SKM-1 (cell line): ENCODE measurements at regions not wholly inside any gene's neighbourhood (a gene's known extent, or its start where the extent isn't known, plus 50 kb on each side); places are given as distances from the start of the nearest gene placed in this dataset.

Experiments used
- DNase-seq: peaks from one replicate; lab custom pipeline; 2025; ENCODE audit not compliant: unreplicated experiment; lab: John Stamatoyannopoulos, UW

DNA sequence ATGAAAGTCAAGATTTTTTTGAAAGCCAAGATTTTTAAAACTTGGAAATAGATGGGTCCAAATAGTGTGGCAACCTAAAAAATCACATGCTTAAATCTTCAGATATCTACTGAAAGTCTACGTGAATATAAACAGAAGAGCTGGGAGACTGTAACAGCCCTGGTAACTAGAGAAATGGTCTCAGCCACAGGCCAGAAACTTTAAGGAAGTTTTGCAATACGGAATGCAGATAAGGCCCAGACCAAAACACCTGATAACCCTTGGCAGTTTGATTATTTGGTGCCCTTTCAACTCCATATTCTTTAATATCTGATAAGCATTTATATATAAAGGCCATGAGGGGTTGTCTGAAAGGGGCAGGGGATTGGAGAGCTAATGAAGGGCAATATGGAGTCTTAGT lies 537.3 kb upstream of the TGFBR2 start:
- no peak for DNase-seq

DNA sequence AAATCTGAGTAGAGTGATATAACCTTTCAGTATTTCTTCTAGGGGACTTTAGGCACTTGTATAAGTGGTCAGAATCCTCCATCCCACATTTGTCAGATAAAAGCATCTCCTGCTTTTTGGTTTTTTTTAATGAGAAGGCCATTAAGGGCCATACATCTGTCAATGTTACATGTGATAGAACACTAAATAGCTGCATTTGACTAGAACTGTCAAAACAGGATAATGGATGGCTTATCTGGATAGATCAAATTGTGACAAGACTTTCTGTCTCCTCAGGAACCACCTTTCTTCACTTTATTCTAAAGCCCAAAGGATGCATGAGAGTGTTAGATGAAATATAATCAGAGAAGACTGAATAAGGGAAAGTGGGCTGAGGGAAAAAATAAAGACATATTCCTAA lies 533.4 kb upstream of the TGFBR2 start:
- no peak for DNase-seq

DNA sequence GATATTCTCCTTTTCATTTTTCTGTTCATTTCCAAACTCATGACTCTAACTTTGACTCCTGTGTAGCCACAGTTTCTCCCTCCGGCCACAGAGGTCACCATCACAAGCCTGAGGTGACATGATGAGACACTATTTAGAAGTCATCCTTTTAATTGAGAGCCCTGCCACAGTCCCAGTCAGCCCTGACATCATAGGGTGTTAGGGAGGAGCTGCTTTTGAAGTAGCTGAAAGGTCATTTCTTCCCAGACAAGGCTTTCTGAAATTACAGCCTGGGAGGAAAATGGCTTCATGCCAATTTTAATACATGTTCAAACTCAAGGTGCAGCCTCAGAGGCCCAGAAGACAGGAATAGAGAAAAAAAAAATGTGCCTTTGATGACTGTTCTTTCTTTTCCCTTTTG lies 532.8 kb upstream of the TGFBR2 start:
- DNase-seq, result no peak

DNA sequence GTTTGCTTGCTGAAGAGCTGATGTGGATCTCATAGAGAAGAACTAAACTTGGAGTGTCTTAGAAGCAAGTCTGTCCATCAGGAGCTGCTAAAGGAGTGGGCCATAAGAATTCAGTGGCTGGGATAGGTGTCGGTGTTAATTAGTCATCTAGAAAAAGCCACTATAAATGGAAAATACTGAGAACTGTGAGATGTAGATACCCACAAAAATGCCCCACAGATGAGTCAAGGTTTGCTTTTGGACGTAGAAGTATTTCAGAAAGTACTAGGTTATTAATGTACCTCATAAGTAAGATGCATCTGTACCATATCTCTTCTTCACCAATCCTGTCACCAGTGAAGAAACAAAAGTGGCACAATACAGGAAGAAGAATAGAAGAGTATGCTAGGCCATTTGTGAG lies 530.9 kb upstream of the TGFBR2 start:
- DNase-seq, result no peak

DNA sequence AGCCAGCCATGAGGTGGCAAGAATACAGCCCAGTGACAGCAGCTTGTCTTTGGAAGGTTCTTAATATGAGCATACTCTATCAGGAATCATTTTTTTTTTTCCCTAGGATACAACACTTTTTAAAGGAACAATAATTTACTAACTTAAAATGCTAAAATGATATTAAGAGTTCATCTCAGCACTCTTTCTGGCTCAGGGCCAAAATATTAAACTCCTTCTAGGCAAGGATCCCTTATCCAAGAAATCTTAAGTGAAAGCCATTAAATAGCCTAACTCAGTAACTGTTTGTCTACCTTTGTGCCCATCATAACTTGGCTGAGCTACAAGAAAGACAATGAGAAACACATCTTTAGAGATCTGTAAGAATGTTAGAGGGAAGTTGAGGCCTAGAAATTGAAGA lies 529.5 kb upstream of the TGFBR2 start:
- no peak for DNase-seq

DNA sequence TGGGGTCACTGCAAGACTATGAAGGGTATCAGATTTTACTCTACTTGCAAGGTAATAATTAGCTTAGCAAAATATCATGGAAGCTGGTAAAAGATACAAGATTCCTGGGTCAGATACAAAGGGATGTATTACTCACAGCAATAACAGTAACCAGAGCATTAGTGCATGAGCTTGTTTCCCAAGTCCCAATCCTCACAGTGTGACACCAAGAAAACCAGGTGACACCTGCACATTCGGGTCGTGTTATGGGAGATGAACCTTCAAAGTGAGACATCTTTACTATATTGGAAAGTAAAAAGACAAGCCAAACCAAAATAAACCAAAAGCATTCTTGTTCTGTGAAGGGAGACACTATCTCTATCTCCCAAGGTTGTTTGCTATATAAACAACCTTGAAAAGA lies 528.7 kb upstream of the TGFBR2 start:
- no peak for DNase-seq

DNA sequence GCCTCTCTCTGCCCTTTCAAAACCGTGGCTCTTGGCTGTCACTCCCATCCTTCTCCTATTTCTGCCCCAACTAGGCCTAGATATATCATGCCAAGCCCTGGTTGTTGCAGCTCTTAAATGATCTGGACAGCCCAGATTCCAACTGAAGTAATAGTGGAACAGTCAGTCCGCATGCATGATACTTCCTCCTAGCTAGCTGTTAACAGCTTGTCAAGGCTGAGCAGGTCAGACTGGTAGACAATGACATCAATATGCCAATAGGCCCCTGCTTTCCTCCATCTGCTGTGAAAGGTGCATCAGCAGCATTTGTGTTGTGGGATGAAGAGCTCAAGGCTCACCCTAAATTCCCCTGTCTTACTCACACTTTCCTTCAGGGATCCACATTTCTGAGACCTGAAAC lies 527.7 kb upstream of the TGFBR2 start:
- DNase-seq, result no peak

DNA sequence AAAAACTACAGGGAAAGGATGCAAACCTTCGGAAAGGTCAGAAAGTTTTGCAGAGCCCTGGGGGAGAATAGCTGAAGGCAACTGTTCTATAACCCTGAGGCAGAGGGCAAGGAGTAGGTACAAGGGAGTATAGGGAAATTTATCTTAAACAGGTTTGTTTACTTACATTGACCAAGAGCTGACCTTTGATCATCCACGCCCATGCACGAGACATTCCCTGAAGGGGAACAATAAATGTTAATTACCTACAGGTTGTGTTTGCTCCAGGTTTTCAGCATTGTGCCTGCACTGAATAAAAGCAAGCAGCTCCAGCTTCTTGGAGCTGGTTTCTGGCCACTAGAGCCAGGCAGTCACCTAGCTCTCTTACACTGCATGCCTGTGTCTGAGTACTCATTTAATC lies 524.5 kb upstream of the TGFBR2 start:
- no peak for DNase-seq

DNA sequence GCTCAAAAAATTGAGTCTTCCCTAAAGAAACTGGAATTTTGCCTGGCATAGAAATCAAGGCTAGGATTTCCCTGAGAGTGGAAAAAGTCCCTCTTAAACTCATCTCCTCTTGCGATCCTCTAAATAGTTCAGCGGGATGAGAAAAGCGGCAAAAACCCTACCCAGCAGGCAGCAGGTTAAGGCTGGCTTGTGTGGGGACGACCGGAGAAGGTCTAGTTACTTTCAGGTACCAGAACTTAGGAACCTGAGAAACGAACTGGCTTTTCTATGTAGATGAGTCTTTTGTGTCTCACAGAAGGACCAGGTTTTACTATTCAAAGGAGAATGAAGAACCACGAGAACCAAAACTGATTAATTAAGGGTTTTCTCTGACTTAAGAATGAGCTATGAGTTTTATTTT lies 523.7 kb upstream of the TGFBR2 start:
- DNase-seq, result no peak

DNA sequence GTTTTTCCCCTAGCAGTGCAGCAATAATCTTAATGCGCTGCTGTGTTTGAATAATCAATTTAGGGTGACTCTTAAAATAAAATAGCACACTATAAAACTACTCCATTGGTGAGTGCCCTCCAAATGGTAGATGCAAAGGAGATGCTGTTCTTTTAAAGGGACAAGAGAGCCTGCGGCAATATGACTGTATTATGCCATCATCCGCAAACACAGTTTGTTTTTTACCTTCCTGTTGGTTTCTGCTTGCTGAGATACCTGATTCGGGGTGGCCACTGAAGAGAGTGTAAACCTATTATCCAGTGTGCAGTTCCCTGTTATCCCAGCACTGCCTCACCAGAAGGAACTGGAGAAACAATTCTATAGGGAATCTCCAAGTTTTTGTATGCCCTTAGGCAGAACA lies 523.1 kb upstream of the TGFBR2 start:
- no peak for DNase-seq

DNA sequence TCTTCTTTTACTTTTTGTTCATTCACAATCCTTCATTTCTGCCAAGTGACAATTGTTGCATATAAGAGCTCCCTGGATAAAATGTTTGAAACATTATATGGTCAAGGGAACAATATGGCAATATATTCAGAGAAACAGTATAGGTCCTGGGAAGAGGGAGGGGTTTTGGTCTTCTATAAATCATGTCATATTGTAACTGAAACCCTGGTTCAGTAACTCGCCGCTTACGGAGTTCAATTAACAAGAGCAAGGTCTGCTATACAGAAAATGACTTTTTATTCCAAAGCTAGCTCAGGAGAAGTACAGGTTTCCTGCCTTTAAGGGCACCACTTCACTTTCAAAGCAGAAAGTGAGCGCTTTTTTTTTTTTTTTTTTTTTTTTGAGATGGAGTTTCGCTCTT lies 522.1 kb upstream of the TGFBR2 start:
- no peak for DNase-seq

DNA sequence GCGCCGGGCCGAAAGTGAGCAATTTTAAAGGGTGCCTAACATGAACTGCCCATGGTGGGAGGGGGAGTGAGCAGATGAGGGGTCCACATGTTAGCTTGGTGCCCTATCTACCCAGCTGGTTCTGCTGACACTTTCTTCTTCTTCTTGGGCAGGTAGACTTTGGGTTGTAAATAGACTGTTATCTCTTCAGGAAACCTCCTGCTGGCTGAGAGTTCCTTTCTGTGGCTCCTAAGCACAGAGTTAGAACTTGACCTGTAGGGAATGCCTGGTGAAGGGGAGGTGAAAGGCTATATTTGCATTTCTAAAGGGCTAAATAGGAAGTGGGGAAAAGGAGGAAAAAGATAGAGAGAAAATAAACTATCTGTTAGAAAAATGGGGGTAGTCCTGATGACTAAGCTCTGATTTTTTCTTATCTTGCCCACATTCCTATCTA lies 521.4 kb upstream of the TGFBR2 start:
- no peak for DNase-seq

DNA sequence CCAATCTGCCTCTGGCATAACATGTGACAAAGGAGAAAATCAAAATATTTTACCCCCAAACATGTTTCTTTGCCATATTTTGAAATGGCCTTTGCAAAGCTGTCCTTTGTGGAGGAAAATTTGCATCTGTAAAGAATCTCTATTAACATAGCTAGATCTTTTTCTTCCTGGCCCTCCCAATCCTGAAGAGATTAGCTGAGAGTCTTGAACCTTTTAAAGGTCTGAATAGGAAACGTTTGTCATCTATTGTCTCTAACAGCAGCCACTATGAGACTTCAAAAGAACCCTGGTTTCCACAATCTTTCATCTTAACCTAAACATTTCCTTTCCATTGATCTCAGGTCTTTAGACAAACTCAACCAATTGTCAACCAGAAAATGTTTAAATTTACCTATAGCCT lies 520.9 kb upstream of the TGFBR2 start:
- no peak for DNase-seq

DNA sequence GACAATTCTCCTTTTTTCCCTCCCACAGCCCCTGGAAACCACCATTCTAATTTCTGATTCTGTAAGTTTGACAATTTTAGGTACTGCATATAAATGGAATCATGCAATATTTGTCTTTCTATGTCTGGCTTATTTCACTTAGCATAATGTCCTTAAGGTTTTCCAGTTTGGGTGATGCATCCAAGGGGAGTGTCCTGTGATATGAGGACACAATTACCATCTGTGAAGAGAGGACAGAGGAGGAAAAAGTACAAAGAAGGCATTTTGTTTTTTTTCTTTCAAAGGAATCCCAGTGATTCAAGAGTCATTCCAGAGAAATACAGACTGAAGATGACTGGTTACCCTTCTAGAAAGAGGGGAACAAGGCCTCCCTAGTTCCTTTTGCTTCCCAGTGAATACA lies 514.7 kb upstream of the TGFBR2 start:
- no peak for DNase-seq

DNA sequence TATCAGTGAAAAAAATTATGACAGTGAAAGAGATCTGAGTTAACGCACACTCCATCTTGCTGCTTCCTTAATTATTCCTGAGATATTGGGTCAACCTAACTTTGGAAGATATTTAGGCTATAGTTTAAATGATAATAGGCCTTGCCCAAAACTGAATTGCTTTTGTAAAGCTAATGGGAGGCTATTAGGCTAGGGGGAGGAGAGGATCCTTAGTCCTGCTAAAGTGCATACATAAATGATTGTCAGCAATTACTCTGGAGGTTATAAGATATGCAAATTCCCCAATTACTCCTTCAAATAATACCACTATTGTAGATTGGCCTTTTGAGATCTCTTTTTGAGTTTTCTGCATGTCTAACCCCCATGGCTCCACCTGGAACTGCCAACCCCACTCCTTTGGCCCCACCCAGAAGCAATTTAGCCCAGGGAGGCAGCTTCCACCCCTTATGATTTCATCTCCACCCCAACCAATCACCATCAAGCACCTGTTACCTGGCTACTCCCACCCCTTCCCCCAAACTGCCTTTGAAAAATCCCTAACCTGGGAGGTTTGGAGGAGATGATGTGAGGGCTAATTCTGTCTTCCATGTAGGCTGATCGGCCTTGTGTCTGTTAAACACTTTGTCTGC lies 509.3 kb upstream of the TGFBR2 start:
- DNase-seq, result no peak

DNA sequence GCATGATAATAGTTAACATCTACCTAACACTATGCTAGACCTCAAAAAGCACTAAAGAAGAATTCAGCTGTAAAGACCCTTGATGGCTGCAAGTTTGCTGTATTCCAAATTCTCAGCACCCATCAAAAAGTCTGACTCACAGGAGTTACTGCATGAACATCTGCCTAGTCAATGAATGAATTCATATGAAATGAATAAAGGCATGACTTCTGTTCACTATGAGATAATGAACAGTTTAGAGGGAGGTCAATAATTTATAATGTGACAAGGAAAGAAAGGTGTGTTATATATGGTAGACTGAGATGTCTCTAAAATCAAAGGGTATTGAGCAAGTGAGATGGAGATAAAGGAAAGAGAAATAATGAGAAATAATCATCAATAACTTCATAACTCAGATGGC lies 508.2 kb upstream of the TGFBR2 start:
- no peak for DNase-seq

DNA sequence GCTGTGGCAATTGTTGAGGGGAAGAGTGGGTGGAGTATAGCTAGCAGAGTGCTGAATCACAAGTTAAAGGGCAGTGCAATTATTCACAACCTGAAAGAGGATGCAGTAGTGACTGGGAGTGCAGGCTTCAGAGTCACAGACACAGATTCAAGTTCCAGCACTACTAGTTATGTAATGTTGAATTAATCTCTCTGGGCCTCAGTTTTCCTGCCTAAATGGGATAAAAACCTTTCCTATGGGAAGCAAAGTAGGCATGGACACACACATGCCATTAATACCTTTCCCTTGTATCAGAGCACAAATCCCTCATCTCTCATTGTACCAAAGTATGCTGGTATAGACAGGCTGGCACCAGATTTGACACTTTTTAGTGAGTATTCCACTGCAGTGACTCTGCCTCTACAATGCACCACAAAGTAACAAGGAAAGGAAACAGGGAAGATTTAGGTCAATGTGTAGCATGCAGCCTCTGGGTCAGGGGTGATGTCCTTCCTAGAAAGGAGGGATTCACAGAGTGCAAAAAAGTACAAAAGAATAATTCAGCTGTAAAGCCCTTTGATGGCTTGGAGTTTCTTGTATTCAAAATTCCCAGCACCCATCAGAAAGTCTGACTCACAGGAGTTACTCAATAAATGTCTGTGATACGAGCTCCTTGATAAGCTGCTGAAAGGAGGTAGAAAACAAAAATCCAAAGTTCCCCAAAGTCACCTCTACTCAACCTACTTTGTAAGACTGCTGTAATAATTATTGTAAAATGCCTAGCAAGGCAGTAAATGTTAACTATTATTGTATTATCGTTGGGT lies 507.5 kb upstream of the TGFBR2 start:
- no peak for DNase-seq

DNA sequence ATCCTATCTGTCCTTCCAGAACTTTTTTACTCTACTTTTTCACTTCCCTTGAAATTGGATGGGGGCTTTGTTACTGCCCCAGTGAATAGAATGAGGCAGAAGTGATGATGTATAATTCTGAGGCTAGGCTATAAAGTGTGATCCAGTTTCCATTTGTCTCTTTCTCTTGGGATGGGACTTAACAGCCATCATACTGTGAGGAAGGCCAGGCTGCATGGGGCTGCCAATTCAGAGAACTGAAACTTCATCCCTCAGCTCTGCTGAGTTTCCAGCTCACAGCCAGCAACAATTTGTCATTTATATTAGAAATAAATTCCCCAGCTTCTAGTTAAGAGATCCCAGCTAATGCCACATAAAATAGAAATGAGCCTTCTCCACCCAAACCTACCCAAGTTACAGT lies 504.0 kb upstream of the TGFBR2 start:
- no peak for DNase-seq

DNA sequence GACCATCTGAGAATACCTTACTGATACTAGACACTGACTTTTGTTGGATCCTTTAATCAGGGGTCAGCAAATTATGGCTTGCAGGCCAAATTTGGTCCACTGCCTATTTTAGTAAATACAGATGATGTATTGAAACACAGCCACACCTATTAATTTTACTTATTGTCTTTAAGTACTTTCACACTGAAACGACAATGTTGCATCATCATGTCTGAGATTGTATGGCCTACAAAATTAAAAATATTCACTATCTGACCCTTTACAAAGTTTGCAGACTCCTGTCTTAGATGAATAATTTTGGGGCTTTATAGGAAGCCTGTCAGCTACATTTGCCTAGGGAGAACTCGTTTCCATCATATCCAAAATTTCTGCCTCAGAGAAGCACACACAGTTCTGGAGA lies 503.2 kb upstream of the TGFBR2 start:
- no peak for DNase-seq

DNA sequence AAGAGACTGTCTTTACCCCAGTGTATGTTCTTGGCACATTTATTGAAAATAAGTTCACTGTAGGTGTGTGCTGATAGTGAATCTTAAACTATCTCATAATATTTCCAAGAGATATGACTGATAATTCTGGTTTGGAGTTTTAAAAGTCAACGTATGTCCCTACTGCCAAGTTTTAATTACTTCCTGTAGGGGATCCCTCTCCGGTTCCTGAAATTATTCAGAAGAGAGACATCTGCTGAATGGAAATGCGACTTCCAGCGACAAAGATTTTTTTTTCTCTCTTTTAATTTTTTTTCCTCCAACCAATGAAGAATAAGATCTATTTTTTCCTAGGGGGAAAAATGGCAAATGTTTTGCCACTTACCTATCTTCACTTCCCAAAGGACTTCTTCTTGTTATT lies 498.9 kb upstream of the TGFBR2 start:
- DNase-seq, result no peak

DNA sequence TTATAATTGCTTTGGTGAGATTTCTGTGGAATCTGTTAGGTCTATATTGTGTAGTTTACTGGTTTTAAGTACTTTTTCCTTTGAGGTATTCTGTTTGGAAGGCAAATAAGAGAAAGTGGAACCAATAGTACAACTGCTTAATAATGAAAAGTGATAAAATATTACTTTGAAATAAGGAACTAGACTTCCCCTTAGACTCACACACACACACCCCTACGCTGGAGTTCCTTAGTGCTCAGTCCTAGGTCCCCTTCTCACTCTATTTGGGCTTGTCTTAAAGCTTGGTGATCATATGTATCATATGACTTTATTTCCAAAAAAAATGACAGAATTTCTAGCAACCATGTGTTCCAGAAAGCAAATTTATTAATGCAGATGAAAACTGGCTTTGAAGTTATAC lies 494.0 kb upstream of the TGFBR2 start:
- no peak for DNase-seq

DNA sequence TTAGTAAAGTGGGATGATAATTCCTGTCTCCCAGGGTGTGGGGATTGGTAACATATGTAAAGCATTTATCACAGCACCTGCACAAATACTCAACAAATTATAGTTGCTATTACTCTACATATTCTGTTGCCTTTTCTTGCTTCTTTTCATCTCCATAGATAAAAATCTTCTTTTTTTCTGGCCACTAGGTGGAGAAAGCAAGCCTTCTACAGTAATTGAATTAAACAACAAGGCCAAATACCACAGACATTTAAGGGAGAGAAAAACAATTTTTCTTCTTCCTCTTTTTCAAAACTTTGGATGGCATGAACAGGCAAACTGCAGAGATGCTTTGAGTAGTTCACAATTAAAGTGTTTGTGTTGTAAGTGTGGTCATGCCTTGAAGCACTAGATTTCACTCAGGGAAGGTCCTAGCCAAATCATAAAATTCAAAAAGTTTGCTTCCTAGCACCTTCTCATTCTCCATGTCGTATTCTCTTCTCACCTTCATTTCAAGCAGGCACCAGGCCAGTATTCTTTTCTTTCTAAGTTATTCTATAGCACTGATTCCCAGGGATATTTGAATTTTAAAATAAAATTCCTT lies 493.4 kb upstream of the TGFBR2 start:
- peak; percentile 37 for DNase-seq

DNA sequence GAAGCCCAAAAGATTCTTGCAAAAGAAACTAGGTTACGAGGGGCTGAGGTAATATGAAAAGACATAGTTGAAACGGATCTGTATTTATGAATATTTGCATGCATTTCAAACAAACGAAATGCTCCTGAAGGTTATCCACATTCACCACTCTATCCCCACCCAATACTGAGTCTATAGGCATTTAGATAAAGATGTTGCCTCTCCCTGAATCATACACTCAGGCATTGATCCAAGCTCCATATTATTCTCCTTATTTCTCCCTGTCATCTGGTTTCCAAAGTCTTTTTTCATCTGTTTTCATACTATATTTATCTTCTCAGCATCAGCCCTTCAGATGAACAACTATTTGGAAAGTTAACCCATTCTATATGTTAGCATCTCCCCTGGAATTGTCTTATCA lies 492.5 kb upstream of the TGFBR2 start:
- DNase-seq, result no peak
